Erythroblast (primary cell): ENCODE measurements at regions not wholly inside any gene's neighbourhood (a gene's known extent, or its start where the extent isn't known, plus 50 kb on each side); places are given as distances from the start of the nearest gene placed in this dataset.

Source experiments
- GATA1 ChIP-seq: IDR thresholded peaks from 2 replicates; pipeline ENCODE4 v1.6.1; 2011; ENCODE audit warnings: low read depth, mild to moderate bottlenecking, control low read depth, low read length, moderate library complexity
- POLR2A ChIP-seq: IDR thresholded peaks from 2 replicates; pipeline ENCODE4 v1.6.1; 2011; ENCODE audit warnings: mild to moderate bottlenecking, low read length

DNA sequence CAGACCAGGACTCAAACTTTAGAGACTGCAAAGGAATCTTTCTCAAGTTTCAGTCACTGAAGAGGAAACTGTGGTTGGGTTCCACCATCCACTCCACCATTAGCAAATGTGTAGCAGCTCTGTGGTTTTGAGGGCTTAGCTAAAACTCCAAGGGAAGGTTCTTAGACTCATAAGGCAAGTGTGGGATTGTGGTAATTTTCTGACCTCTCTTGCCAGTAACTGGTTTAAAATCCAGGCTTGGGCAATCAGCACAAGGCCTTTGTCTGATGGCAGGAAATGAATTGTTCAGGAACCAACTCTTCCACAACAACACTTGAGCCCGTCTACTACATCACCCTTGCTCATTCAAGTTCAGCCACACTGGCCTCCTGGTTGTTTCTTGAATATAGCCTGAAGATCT, 68.6 kb upstream of the FBXL4 start:
- no peak for TF ChIP-seq POLR2A
- TF ChIP-seq GATA1 = no peak
